ENCODE measurements at regions not wholly inside any gene's neighbourhood (a gene's known extent, or its start where the extent isn't known, plus 50 kb on each side); places are given as distances from the start of the nearest gene placed in this dataset.

- Histone ChIP-seq H4K8ac (replicated peaks; ENCODE audit: insufficient read length, low read depth, low read length) (no peak overlapping the region), H3K9me3 (ENCODE audit: control insufficient read depth, low read depth, low read length) (no peaks in the 10 kb centered on the region), H3K23me2 (ENCODE audit: insufficient read length, low read depth, low read length, poor library complexity, severe bottlenecking) (no peaks in the 10 kb centered on the region), H4K20me1 (ENCODE audit: control insufficient read depth, insufficient read depth, insufficient read length) (no peaks in the 10 kb centered on the region), H2AFZ (ENCODE audit: low read length) (no peak overlapping the region), H2BK120ac (ENCODE audit: low read depth, low read length, poor library complexity, severe bottlenecking) (no peak overlapping the region), H3K27ac (ENCODE audit: insufficient read length, low read depth, low read length) (no peak overlapping the region), H2BK5ac (ENCODE audit: insufficient read length, low read length) (no peak overlapping the region), H3T11ph (ENCODE audit: low read length) (no peak overlapping the region), H3K27me3 (ENCODE audit: insufficient read depth, low read length) (no peaks in the 10 kb centered on the region), H3K4me1 (ENCODE audit: insufficient read depth, low read length) (no peaks in the 10 kb centered on the region), H3K9ac (ENCODE audit: extremely low read depth, insufficient read length, low read length) (no peak overlapping the region), H3K14ac (ENCODE audit: insufficient read depth, low read length) (no peak overlapping the region), H3K23ac (ENCODE audit: insufficient read length, low read depth, low read length) (no peak overlapping the region), H2BK12ac (ENCODE audit: insufficient read length, low read depth, low read length) (no peak overlapping the region), H3K4ac (ENCODE audit: low read depth, low read length) (no peak overlapping the region), H3K4me2 (ENCODE audit: insufficient read depth, insufficient read length, low read length) (no peak overlapping the region), H2BK20ac (ENCODE audit: low read depth, low read length, poor library complexity, severe bottlenecking) (no peak overlapping the region), H3K79me1 (ENCODE audit: insufficient read depth, low read depth, low read length, poor library complexity, severe bottlenecking) (no peaks in the 10 kb centered on the region), H3K56ac (ENCODE audit: insufficient read length, low read depth, low read length) (no peak overlapping the region), H4K91ac (ENCODE audit: insufficient read length, low read depth, low read length) (no peak overlapping the region), H2BK15ac (ENCODE audit: low read depth, low read length) (no peak overlapping the region), H2AK5ac (ENCODE audit: insufficient read length, low read length) (no peak overlapping the region), H3K79me2 (ENCODE audit: insufficient read depth, low read length) (no peaks in the 10 kb centered on the region), H4K5ac (ENCODE audit: insufficient read length, low read depth, low read length) (no peak overlapping the region), H3K18ac (ENCODE audit: insufficient read length, low read depth, low read length) (no peak overlapping the region)
- TF ChIP-seq CTCF (conservative IDR thresholded peaks at IDR 0.05), result no peak
- peaks cover 0 to 10% (median 0%) of the 10 kb centered on the region in 3 experiments; a peak in 3 of 7 replicates for H3K36me3 Mint-ChIP-seq (ENCODE audit: insufficient read depth in 1 of 3, low read depth in 3 of 3)
- H3K4me3 Mint-ChIP-seq, result no peak overlapping the region; a peak in 1 of 5 replicates
- no peak for DNase-seq
- no peak overlapping the region for H3K27ac Mint-ChIP-seq
- WGBS (ENCODE audit: extremely low coverage, insufficient read length, low lambda C conversion rate), result no CpG with 5 or more reads among the region's 1 CpG
- peaks cover under 1 to 17% of the 10 kb centered on the region in 2 experiments; a peak in 3 of 4 replicates for H3K4me1 Mint-ChIP-seq
- H3K27me3 Mint-ChIP-seq (ENCODE audit: low read depth), result peaks cover 23% of the 10 kb centered on the region
- peaks cover 6 to 8% of the 10 kb centered on the region in 2 experiments for H3K9me3 Mint-ChIP-seq
Measured at GRCh38 chr17:79490530-79490929, 120.3 kb downstream of the RBFOX3 start.

All from H9 (cell line).